ENCODE measurements at regions not wholly inside any gene's neighbourhood (a gene's known extent, or its start where the extent isn't known, plus 50 kb on each side); places are given as distances from the start of the nearest gene placed in this dataset.

GRCh38 chr5:40386289-40386688, 293.4 kb upstream of the PTGER4 start:
- DNase-seq (ENCODE audit: low read depth): peak; percentile 87

GRCh38 chr5:40385544-40385943, 294.2 kb upstream of the PTGER4 start:
- DNase-seq (ENCODE audit: low read depth): peak; percentile 97

- no peak for DNase-seq (ENCODE audit: low read depth)
These were observed 294.8 kb upstream of the PTGER4 start for GRCh38 chr5:40384782-40385390.

- DNase-seq (ENCODE audit: low read depth): peak; percentile 93
These were observed 295.7 kb upstream of the PTGER4 start for GRCh38 chr5:40383749-40384651.

GRCh38 chr5:40381676-40382363, 297.9 kb upstream of the PTGER4 start:
- DNase-seq (ENCODE audit: low read depth): peak; percentile 47

GRCh38 chr5:40381016-40381415, 298.7 kb upstream of the PTGER4 start:
- DNase-seq (ENCODE audit: low read depth): no peak

GRCh38 chr5:40378396-40379177, 301.1 kb upstream of the PTGER4 start:
- DNase-seq (ENCODE audit: low read depth): no peak

- DNase-seq (ENCODE audit: low read depth): no peak
These were observed 303.1 kb upstream of the PTGER4 start for GRCh38 chr5:40376566-40376965.

GRCh38 chr5:40374853-40375252, 304.9 kb upstream of the PTGER4 start:
- DNase-seq (ENCODE audit: low read depth): no peak

GRCh38 chr5:40368200-40368599, 311.5 kb upstream of the PTGER4 start:
- DNase-seq (ENCODE audit: low read depth): no peak

- peak; percentile 28 for DNase-seq (ENCODE audit: low read depth)
These were observed 312.5 kb upstream of the PTGER4 start for GRCh38 chr5:40367255-40367654.

- no peak for DNase-seq (ENCODE audit: low read depth)
These were observed 314.1 kb upstream of the PTGER4 start for GRCh38 chr5:40365342-40366330.

GRCh38 chr5:40364441-40364840, 315.3 kb upstream of the PTGER4 start:
- no peak for DNase-seq (ENCODE audit: low read depth)

- DNase-seq (ENCODE audit: low read depth): no peak
These were observed 318.3 kb upstream of the PTGER4 start for GRCh38 chr5:40361378-40361777.

- DNase-seq (ENCODE audit: low read depth): no peak
These were observed 319.0 kb upstream of the PTGER4 start for GRCh38 chr5:40360685-40361084.

GRCh38 chr5:40359832-40360231, 319.9 kb upstream of the PTGER4 start:
- no peak for DNase-seq (ENCODE audit: low read depth)

- DNase-seq (ENCODE audit: low read depth): peak; percentile 15
These were observed 320.6 kb upstream of the PTGER4 start for GRCh38 chr5:40359093-40359492.

- no peak for DNase-seq (ENCODE audit: low read depth)
These were observed 323.5 kb upstream of the PTGER4 start for GRCh38 chr5:40356248-40356647.

- DNase-seq (ENCODE audit: low read depth): no peak
These were observed 323.9 kb upstream of the PTGER4 start for GRCh38 chr5:40355846-40356245.

GRCh38 chr5:40355181-40355580, 324.5 kb upstream of the PTGER4 start:
- DNase-seq (ENCODE audit: low read depth): peak; percentile 20

- DNase-seq (ENCODE audit: low read depth): no peak
These were observed 325.5 kb upstream of the PTGER4 start for GRCh38 chr5:40354171-40354570.
